ENCODE measurements at regions not wholly inside any gene's neighbourhood (a gene's known extent, or its start where the extent isn't known, plus 50 kb on each side); places are given as distances from the start of the nearest gene placed in this dataset.

DNA sequence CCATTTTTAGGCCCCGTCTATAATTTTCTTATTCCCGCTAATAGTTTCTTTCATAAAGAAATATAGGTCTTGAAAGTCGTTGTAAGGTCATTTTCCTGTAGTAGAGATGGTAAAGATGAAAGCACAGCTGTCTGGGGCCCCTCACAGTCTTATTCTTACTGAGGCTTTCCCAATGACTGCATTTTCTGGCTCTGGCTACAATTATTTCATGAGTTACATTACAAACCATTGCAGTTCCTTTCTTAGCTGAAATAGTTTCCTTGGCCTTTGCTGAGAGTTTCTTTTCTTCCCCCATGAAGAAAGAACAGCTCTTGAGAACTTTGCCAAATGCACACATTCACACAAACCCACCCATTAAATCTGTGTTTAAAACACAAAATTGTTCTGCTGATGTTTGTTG lies 113.0 kb downstream of the DYRK2 start (continued):
- no peak for TF ChIP-seq POU5F1 (IDR thresholded peaks at IDR 0.05; ENCODE audit: low read depth, low read length)
- no peak for TF ChIP-seq EP300 (IDR thresholded peaks at IDR 0.05; ENCODE audit: borderline replicate concordance in 1 of 2, low read depth in 2 of 2, low read length in 2 of 2)
- TF ChIP-seq SP4 (IDR thresholded peaks at IDR 0.05; ENCODE audit: low read length): no peak
- TF ChIP-seq CBX8 (IDR thresholded peaks at IDR 0.05; ENCODE audit: borderline replicate concordance, low read depth, low read length): no peak

Measured in H1 (cell line).